ENCODE measurements at regions not wholly inside any gene's neighbourhood (a gene's known extent, or its start where the extent isn't known, plus 50 kb on each side); places are given as distances from the start of the nearest gene placed in this dataset.

DNA sequence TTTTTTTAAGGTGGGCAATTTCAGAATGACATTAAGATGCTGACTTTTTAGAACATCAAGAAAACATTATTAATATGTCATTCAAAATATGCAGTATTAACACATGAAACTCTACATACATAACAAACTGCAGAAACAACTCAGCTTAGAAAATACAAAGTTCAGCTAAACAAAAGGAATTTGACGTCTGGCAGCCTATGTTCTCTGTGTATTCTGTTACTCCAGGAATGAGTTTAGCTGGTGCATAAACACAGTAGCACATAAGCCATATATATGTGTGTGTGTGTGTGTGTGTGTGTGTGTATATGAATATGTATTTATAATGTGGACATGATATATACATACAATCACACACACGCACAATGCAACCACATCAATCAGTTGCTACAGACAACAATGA lies 413.5 kb upstream of the PSMD7 start:
- no peak for DNase-seq (ENCODE audit: low read depth)

DNA sequence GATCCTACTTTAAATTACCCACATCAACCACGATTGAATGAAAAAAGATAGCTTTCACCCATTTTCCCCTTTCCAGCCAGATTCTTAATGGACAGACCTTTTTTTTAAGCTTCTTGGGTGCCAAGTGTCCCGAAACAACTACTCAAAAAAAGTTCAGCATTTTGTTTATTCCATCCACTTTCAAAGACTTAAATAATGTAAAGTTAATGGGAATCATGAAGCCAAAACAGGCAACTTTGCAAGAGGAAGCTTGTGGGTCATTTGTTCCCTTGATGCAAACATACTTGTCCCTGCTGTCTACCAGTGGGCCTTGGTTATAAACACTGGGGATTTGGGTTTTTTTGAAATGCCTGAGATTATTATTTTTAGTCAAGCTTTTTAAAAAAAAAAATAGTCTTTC lies 414.0 kb upstream of the PSMD7 start:
- DNase-seq (ENCODE audit: low read depth): no peak

GRCh38 chr16:73882033-73882432 lies 414.6 kb upstream of the PSMD7 start:
- DNase-seq (ENCODE audit: low read depth): no peak

DNA sequence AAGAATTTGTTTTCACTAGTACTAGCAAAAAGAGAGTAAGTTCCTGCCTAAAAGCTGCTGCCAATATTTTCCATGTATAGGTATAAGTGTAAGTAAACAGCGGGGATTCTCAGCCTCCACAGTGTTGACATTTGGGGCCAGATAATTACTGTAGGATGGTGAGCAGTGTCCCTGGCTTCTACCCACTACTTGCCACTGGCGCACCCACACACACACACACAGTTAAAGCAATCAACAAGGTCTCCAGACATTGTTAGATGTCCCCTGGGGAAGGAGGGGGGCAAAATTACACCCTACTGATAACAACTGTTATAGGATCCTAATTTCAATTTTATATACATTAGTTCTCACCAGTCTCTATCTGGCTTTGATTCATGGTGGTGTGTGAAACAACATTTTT lies 417.0 kb upstream of the PSMD7 start:
- no peak for DNase-seq (ENCODE audit: low read depth)

DNA sequence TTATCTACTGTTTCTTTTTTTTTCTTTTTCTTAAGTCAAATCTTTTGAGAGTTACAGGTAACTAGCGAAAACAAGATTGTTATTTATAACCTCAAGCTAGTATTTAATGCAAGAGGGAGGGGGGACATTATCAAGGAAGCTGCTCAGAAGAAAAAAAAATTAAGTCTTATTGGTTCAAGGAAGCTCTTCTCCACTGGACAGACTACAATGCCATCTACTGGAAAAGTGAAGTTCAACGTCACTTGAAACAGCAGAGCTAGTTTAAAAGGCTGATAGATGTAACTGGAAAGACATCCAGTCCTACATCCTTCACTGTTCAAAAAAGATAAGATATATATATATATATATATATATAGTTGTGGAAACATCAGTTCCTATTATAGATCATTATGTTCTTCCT lies 418.0 kb upstream of the PSMD7 start:
- DNase-seq (ENCODE audit: low read depth): peak; percentile 47

GRCh38 chr16:73877150-73877549 lies 419.5 kb upstream of the PSMD7 start:
- no peak for DNase-seq (ENCODE audit: low read depth)

DNA sequence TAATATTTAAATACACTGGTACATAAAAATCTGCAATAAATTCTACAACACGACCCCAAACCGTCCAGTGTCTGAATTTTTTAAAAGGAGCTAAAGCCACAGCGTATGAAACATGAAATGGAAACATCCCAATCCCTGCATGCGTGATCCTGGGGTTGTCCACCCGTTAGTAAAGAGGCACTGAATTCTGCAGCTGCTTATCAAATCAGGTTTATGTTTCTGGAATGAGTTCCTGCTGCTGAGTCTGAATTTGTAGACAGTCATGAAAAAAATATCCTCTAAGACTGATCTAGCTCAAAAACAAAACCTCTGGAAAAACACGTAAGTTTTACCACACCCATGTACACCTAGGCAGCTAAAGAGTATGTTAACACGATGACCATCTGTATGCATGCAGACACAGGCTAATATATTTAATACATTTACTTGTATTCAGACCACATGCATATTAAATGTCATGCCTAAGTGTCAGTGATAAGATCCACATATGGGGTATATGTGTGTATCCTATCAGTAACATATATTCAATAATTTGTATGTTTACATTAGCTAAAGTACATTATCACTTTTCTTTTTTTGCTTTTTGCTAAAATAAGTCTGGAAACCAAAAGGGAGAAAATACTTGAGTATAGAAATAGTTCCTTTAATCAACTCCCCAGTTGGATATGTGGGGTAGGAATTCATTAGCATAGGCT lies 420.5 kb upstream of the PSMD7 start:
- no peak for DNase-seq (ENCODE audit: low read depth)

DNA sequence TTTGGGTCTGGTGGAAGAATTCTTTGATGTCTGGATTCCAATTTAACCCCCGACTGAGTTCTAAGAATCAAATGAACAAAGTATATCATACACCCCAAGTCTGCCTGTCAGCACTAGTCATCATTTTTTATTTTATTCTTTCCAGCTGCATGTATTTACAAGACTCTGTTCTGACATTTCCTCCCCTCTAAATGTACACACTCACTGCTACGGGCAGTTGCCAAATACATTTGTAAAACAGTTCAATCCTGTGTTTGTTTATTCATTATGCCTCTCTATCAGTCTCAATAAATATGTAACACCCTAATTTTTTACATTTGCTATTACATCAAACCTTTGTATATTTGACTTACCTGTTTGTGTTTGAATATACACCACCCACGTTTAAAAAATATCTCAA lies 422.3 kb upstream of the PSMD7 start:
- DNase-seq (ENCODE audit: low read depth): no peak

- no peak for DNase-seq (ENCODE audit: low read depth)
These were observed 423.0 kb upstream of the PSMD7 start for GRCh38 chr16:73873643-73874042.

- DNase-seq (ENCODE audit: low read depth): no peak
These were observed 423.8 kb upstream of the PSMD7 start for GRCh38 chr16:73872856-73873255.

DNA sequence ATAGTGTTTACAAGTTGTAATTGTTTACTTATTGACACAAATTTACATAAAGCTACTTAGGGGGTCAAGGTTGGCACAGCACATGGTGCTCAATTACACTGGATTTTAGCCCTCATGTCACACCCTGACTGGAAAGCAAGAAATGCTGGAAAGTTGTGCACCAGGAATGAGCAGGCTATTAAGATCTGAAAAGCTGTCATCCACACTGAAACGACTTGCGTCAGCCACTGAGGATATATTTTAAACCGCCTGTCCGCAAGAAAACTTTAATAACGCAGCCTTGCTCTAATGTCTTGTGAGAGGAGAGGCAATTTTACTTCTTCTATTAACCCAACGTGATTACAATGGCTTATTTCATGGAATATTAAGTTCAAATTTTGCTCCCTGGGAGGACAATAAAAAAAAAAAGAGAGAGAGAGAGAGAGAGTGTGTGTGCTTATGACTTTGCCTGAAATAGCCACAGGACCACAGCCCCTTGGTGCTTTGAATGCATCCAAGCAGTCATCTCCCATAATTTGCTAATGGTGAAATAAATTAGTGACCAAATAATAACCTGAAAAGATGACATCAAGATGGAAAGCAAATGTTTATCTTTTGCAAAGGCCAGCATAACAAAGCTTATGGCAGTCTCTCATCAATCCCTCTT lies 425.4 kb upstream of the PSMD7 start:
- DNase-seq (ENCODE audit: low read depth): no peak

- DNase-seq (ENCODE audit: low read depth): no peak
These were observed 427.5 kb upstream of the PSMD7 start for GRCh38 chr16:73869126-73869525.

DNA sequence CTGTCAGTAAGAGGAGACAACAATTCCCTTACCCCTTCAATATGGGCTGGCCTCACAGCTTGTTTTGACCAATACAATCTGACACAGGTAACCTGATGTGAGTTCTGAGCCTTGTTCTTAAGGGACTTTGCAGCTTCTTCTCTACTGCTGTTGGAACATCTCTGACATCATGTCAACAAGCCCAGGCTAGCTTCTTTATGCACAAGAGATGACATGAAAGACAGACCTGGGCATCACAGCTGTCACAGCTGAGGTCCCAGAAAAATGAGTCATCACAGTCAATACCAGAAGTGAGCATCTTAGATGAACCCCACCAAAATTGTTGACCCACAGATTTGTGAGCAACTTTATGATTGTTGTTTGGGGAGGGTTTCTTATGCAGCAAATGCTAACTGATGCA lies 431.7 kb upstream of the PSMD7 start:
- no peak for DNase-seq (ENCODE audit: low read depth)

GRCh38 chr16:73858326-73858725 lies 438.3 kb upstream of the PSMD7 start:
- DNase-seq (ENCODE audit: low read depth): no peak

GRCh38 chr16:73853968-73854367 lies 442.6 kb upstream of the PSMD7 start:
- DNase-seq (ENCODE audit: low read depth): no peak

DNA sequence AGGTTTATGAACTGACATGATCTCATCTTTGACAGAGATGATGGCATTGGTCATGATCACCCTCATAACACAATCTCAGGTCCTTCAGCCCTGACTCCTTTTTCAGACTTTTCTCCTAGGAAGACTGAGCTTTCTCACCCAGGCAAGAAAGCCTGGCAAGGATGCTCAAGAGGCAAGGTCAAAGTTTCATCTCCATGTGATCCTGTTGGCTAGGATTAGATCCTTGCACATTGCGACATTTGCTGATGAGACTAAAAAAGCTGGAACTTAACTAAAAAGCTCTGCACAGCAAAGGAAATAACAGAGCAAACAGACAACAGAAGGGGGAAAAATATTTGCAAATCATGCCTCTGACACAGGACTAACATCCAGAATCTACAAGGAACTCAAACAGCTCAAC lies 444.1 kb upstream of the PSMD7 start:
- no peak for DNase-seq (ENCODE audit: low read depth)

DNA sequence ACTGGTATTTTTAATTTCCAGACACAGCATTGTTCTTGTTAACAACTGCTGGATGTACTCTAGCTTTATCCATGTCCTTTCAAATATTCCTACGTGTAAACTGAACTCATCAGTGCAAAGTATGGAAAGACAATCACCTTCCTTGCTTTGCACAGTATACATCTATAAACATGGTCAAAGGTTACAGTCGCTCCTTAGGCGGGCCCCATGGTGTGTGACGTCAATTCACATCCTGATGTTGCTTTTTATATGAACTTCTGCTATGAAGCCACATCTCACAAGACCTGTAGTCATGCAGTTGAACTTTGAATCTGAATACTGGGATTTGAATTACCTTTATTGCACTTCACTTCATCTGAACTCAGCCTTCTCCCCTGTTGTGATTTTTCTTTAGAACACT lies 447.6 kb upstream of the PSMD7 start:
- no peak for DNase-seq (ENCODE audit: low read depth)

DNA sequence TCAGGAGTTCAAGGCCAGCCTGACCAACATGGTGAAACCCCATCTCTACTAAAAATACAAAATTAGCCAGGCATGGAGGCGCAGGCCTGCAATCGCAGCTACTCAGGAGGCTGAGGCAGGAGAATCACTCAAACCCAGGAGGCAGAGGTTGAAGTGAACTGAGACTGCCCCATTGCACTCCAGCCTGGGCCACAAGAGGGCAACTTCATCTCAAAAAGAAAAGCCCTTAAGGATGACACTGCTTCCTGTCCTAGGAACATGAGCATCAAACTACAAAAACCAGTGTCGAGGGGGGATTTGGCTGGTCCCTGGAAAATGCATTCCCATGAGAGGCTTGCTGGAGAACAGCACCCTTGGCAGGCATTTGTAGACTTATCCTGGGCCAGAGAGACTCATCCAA lies 449.5 kb upstream of the PSMD7 start:
- DNase-seq (ENCODE audit: low read depth): no peak

- no peak for DNase-seq (ENCODE audit: low read depth)
These were observed 450.3 kb upstream of the PSMD7 start for GRCh38 chr16:73846356-73846755.

GRCh38 chr16:73846007-73846330 lies 450.6 kb upstream of the PSMD7 start:
- DNase-seq (ENCODE audit: low read depth): no peak

DNA sequence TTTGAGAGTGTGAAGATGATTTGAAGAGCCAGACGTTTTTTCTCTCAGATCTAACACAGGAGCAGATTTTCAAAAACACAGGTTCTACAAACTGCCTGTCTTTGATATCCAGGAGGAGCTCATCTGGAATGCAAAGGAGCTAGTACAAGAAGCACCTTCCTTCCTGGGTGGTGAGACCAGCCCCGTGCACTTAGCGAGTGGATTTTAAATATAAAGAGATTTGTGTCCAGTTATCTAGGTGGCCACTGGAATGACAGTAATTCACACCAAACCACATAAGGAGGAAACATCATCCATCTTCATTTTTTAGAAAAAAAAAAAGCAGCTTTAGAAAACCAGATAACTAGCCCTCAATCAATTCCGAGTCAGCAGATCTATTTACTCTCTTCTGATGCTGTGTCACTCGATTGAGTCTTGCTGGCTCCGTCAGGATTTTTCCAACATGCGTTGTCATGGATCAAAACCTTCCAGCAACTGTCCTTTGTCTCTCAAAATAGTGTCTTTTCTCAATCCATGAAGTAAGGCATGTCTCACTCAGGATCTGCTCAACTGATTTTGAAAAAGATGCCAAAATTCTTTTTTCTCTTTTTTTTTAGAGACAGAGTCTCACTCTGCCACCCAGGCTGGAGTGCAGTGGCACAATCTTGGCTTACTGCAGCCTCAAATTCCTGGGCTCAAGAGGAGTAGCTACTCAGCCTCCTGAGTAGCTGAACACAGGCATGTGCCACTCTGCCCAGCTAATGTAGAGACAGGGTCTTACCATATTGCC lies 451.2 kb upstream of the PSMD7 start:
- DNase-seq (ENCODE audit: low read depth): no peak

- no peak for DNase-seq (ENCODE audit: low read depth)
These were observed 455.9 kb upstream of the PSMD7 start for GRCh38 chr16:73840728-73841127.

DNA sequence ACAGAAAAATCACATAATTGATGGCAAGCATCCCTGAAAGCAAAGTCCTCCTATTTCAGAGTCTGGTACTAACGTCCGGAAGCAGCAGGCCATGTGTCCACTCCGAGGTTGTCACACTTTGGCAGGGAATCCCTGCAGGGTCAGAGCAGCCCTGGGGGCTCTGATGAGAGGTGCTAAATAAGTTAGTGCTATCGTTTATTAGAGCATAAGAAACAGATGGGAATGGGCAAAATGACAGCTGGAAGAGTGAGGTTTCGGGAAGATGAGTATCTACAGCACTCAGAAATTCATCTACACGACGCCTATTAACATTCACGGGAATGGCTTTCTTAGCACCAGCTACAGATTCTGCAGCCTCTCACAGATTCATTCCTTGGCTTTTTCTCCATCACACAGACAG lies 465.4 kb upstream of the PSMD7 start:
- no peak for DNase-seq (ENCODE audit: low read depth)

All from Daoy (cell line).